ENCODE measurements at regions not wholly inside any gene's neighbourhood (a gene's known extent, or its start where the extent isn't known, plus 50 kb on each side); places are given as distances from the start of the nearest gene placed in this dataset.

DNA sequence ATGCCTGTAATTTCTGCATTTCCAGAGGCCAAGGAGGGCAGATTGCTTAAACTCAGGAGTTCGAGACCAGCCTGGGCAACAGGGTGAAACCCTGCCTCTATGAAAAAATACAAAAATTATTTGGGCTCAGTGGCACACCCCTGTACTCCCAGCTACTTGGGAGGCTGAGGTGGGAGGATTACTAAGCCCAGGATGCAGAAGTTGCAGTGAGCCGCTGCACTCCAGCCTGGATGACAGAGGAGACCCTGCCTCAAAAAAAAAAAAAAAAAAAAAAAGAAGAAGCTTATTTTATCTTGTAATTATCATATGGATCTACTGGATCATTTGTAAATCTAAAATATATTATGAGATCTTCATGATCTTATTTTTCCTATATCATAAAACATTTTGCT, 84.1 kb downstream of the PPCDC start:
- TF ChIP-seq, protein P1, sequence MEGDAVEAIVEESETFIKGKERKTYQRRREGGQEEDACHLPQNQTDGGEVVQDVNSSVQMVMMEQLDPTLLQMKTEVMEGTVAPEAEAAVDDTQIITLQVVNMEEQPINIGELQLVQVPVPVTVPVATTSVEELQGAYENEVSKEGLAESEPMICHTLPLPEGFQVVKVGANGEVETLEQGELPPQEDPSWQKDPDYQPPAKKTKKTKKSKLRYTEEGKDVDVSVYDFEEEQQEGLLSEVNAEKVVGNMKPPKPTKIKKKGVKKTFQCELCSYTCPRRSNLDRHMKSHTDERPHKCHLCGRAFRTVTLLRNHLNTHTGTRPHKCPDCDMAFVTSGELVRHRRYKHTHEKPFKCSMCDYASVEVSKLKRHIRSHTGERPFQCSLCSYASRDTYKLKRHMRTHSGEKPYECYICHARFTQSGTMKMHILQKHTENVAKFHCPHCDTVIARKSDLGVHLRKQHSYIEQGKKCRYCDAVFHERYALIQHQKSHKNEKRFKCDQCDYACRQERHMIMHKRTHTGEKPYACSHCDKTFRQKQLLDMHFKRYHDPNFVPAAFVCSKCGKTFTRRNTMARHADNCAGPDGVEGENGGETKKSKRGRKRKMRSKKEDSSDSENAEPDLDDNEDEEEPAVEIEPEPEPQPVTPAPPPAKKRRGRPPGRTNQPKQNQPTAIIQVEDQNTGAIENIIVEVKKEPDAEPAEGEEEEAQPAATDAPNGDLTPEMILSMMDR (tag by site-specific recombination; IDR thresholded peaks at IDR 0.05) = no peak
- TF ChIP-seq KLF10 (tag by site-specific recombination; IDR thresholded peaks at IDR 0.05) = no peak
- TF ChIP-seq SETDB1 (IDR thresholded peaks at IDR 0.05; ENCODE audit: insufficient read length, low read length) = no peak
- no peak for TF ChIP-seq BCL11A (tag by site-specific recombination; IDR thresholded peaks at IDR 0.05; ENCODE audit: low read depth)
- TF ChIP-seq IKZF3 (tag by site-specific recombination; IDR thresholded peaks at IDR 0.05) = no peak
- TF ChIP-seq ZNF221 (tag by site-specific recombination; IDR thresholded peaks at IDR 0.05; ENCODE audit: borderline replicate concordance) = no peak
- TF ChIP-seq, protein P2, sequence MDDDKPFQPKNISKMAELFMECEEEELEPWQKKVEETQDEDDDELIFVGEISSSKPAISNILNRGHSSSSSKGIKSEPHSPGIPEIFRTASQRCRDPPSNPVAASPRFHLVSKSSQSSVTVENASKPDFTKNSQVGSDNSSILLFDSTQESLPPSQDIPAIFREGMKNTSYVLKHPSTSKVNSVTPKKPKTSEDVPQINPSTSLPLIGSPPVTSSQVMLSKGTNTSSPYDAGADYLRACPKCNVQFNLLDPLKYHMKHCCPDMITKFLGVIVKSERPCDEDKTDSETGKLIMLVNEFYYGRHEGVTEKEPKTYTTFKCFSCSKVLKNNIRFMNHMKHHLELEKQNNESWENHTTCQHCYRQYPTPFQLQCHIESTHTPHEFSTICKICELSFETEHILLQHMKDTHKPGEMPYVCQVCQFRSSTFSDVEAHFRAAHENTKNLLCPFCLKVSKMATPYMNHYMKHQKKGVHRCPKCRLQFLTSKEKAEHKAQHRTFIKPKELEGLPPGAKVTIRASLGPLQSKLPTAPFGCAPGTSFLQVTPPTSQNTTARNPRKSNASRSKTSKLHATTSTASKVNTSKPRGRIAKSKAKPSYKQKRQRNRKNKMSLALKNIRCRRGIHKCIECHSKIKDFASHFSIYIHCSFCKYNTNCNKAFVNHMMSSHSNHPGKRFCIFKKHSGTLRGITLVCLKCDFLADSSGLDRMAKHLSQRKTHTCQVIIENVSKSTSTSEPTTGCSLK (tag by site-specific recombination; IDR thresholded peaks at IDR 0.05) = no peak
- TF ChIP-seq, protein P3, sequence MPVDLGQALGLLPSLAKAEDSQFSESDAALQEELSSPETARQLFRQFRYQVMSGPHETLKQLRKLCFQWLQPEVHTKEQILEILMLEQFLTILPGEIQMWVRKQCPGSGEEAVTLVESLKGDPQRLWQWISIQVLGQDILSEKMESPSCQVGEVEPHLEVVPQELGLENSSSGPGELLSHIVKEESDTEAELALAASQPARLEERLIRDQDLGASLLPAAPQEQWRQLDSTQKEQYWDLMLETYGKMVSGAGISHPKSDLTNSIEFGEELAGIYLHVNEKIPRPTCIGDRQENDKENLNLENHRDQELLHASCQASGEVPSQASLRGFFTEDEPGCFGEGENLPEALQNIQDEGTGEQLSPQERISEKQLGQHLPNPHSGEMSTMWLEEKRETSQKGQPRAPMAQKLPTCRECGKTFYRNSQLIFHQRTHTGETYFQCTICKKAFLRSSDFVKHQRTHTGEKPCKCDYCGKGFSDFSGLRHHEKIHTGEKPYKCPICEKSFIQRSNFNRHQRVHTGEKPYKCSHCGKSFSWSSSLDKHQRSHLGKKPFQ (tag by site-specific recombination; IDR thresholded peaks at IDR 0.05) = no peak
- TF ChIP-seq, protein P4, sequence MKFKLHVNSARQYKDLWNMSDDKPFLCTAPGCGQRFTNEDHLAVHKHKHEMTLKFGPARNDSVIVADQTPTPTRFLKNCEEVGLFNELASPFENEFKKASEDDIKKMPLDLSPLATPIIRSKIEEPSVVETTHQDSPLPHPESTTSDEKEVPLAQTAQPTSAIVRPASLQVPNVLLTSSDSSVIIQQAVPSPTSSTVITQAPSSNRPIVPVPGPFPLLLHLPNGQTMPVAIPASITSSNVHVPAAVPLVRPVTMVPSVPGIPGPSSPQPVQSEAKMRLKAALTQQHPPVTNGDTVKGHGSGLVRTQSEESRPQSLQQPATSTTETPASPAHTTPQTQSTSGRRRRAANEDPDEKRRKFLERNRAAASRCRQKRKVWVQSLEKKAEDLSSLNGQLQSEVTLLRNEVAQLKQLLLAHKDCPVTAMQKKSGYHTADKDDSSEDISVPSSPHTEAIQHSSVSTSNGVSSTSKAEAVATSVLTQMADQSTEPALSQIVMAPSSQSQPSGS (tag by site-specific recombination; IDR thresholded peaks at IDR 0.05; ENCODE audit: low read depth) = no peak
- TF ChIP-seq ZNF138 (tag by site-specific recombination; IDR thresholded peaks at IDR 0.05; ENCODE audit: borderline replicate concordance) = no peak
- TF ChIP-seq ZNF449 (tag by site-specific recombination; IDR thresholded peaks at IDR 0.05) = no peak
